GM21423 (cell line): ENCODE measurements at regions not wholly inside any gene's neighbourhood (a gene's known extent, or its start where the extent isn't known, plus 50 kb on each side); places are given as distances from the start of the nearest gene placed in this dataset.

Experiments used
- ATAC-seq: cut with Tn5 transposase; IDR thresholded peaks from one replicate; pipeline ENCODE4 v1.9.1; 2021; ENCODE audit warnings: mild to moderate bottlenecking, moderate library complexity; ENCODE audit not compliant: unreplicated experiment

GRCh38 chr1:234975941-234976860, 152.4 kb downstream of the TOMM20 start:
- ATAC-seq = no peak

GRCh38 chr1:234975122-234975940, 153.3 kb downstream of the TOMM20 start:
- no peak for ATAC-seq

- no peak for ATAC-seq
These were observed 155.0 kb downstream of the TOMM20 start for GRCh38 chr1:234973426-234974250.

- no peak for ATAC-seq
These were observed 156.0 kb downstream of the TOMM20 start for GRCh38 chr1:234972411-234973191.

GRCh38 chr1:234971586-234972297, 156.9 kb downstream of the TOMM20 start:
- peak; percentile 38 for ATAC-seq

GRCh38 chr1:234970731-234971476, 157.7 kb downstream of the TOMM20 start:
- ATAC-seq = peak; percentile 29

- ATAC-seq = no peak
These were observed 158.3 kb downstream of the TOMM20 start for GRCh38 chr1:234970401-234970730.

GRCh38 chr1:234969581-234970400, 158.8 kb downstream of the TOMM20 start:
- ATAC-seq = no peak

GRCh38 chr1:234969011-234969441, 159.6 kb downstream of the TOMM20 start:
- ATAC-seq = no peak

- no peak for ATAC-seq
These were observed 160.2 kb downstream of the TOMM20 start for GRCh38 chr1:234968451-234968850.

GRCh38 chr1:234967121-234967520, 161.5 kb downstream of the TOMM20 start:
- no peak for ATAC-seq

- ATAC-seq = no peak
These were observed 163.5 kb downstream of the TOMM20 start for GRCh38 chr1:234965111-234965510.

- ATAC-seq = no peak
These were observed 164.5 kb downstream of the TOMM20 start for GRCh38 chr1:234963904-234964702.

GRCh38 chr1:234963180-234963903, 165.3 kb downstream of the TOMM20 start:
- ATAC-seq = peak; percentile 85

GRCh38 chr1:234962340-234962989, 166.2 kb downstream of the TOMM20 start:
- ATAC-seq = peak; percentile 45
